Heart left ventricle (tissue), 16 donors: ENCODE measurements at regions not wholly inside any gene's neighbourhood (a gene's known extent, or its start where the extent isn't known, plus 50 kb on each side); places are given as distances from the start of the nearest gene placed in this dataset.

Experiments
- ATAC-seq, 4 donors: fragments of 200-7000 bp; cut with Tn5 transposase; one replicate each; pipeline ENCODE4 v1.9.1; 2020 to 2022; ENCODE audit warnings: moderate library complexity in 4 of 4, mild to moderate bottlenecking in 3 of 4, moderate number of reproducible peaks in 1 of 4
- DNase-seq, 5 donors: peaks; one replicate each; pipeline ENCODE4 v3.0.0-alpha.2; 2020
- H3K27ac ChIP-seq, 12 donors: fragments of 200-600 bp; sonication (generic) in 4 of 12; one replicate each; pipeline versions ENCODE4 v1.5.0 to v1.8.0; 2016 to 2022; ENCODE audit warnings: mild to moderate bottlenecking in 2 of 12
- H3K27me3 ChIP-seq, 9 donors: fragments of 200-600 bp; sonication (generic) in 2 of 9; one replicate each; pipeline versions ENCODE4 v1.5.1 to v1.8.0; 2016 to 2022; ENCODE audit warnings: mild to moderate bottlenecking in 3 of 9
- H3K36me3 ChIP-seq, 9 donors: fragments of 200-600 bp; sonication (generic) in 2 of 9; one replicate each; pipeline versions ENCODE4 v1.5.0 to v1.8.0; 2018 to 2022; ENCODE audit warnings: mild to moderate bottlenecking in 2 of 9
- H3K4me1 ChIP-seq, 12 donors: fragments of 200-600 bp; sonication (generic) in 4 of 12; one replicate each; pipeline versions ENCODE4 v1.5.0 to v1.8.0; 2016 to 2022; ENCODE audit warnings: mild to moderate bottlenecking in 3 of 12
- H3K4me3 ChIP-seq, 12 donors: fragments of 200-600 bp; sonication (generic) in 4 of 12; one replicate each; pipeline versions ENCODE4 v1.5.0 to v1.8.0; 2017 to 2022; ENCODE audit warnings: mild to moderate bottlenecking in 9 of 12, moderate library complexity in 4 of 12
- H3K9me3 ChIP-seq, 12 donors: fragments of 200-600 bp; sonication (generic) in 4 of 12; one replicate each; pipeline versions ENCODE4 v1.5.0 to v1.8.0; 2016 to 2022; ENCODE audit warnings: mild to moderate bottlenecking in 1 of 12
- POLR2A ChIP-seq, 2 donors: fragments of 450-650 bp; IDR thresholded peaks; one replicate each; pipeline ENCODE4 v1.6.1; 2017; ENCODE audit warnings: antibody characterized with exemption in 2 of 2, mild to moderate bottlenecking in 2 of 2, moderate library complexity in 2 of 2
- WGBS, 4 donors: extraction: QIAGEN DNeasy Blood & Tissue Kit in 2 of 4; methylation state at CpG; one replicate each; pipeline versions ENCODE4 v1.1.5 to v1.1.7; 2013 to 2018; 5-methylcytosine and 5-hydroxymethylcytosine counted together
- intact Hi-C, 10 donors: fragments of 100-400 bp; cut with DNase I; formaldehyde crosslinking; loops; one replicate each; pipeline versions ENCODE4 v1.11.1 to v1.14.2; 2022
- TF ChIP-seq, protein P1 (sequence below), 12 donors: fragments of 200-600 bp; sonication (generic) in 4 of 12; IDR thresholded peaks; one replicate each; pipeline versions ENCODE4 v1.5.0 to v1.8.0; 2018 to 2022; ENCODE audit warnings: antibody characterized with exemption in 12 of 12, mild to moderate bottlenecking in 5 of 12
- donor health status: ischemic (EF 13 %, LVEDD 7.1; RV severe dilation, severe dysfunction).
- donor health status: healthy with polysubstance abuse.
- donor health status: DM: no; HTN: yes; CAD: no.
- donor health status: DM: no; HTN: no; CAD: no.
- donor health status: ischemic (EF 25% LVEDD 6.9; RV normal size, moderate dysfunction).
- donor health status: ischemic (EF 25% LVEDD 5.7; RV mildly dilated, moderate dysfunction).
- donor health status: healthy.
- donor health status: DM: yes; HTN: yes; CAD: no.
- donor health status: ischemic (EF 35%, LVEDD 5.7; RV mildly dilated, moderate dysfunction).
- donor health status: nonischemic (EF 11% LVEDD 7.7; RV severe dilation, severe dysfunction).
- donor health status: DM: yes; HTN: yes; CAD: no.
- donor health status: PGD.
- donor health status: ischemic (EF 29% LVEDD 5.4; RV normal size, mild dysfunction).
- donor health status: nonischemic (EF 23%, LVEDD 6.1; RV moderate dilation, normal function).

DNA sequence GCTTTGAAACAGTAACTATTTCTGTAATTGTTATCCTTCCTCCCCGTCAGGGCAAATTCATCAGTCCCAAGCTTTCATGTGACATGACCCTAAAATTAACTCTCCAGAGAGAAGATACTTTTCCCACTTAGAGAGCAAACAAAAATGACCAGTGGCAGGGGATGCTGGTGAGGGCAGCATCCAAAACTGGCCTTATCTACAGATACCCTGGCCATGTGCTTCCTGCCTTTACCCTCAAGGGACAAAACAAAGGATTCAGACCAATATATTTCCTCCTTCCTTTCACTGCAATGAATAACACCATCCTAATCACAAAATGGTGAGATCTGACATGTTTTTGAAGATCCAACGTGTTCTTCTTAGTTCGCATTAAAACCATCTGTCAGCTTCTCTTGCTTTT lies 267.2 kb downstream of the MAN2A1 start:
- 31 to 39% (median 34%) methylated on average over 3 of the region's 3 CpGs for WGBS, 4 donors
- intact Hi-C loops: no loop called here
- ATAC-seq (no peak), DNase-seq (no peak)
- Histone ChIP-seq H3K36me3 (no peaks in the 10 kb centered on the region), H3K4me1 (peaks cover 0 to 7% (median 0%) of the 10 kb centered on the region in 12 donors), H3K9me3 (no peaks in the 10 kb centered on the region), H3K27ac (no peak overlapping the region), H3K27me3 (no peaks in the 10 kb centered on the region), H3K4me3 (no peak overlapping the region)
- TF ChIP-seq POLR2A (IDR thresholded peaks at IDR 0.05): no peak
- TF ChIP-seq, protein P1, sequence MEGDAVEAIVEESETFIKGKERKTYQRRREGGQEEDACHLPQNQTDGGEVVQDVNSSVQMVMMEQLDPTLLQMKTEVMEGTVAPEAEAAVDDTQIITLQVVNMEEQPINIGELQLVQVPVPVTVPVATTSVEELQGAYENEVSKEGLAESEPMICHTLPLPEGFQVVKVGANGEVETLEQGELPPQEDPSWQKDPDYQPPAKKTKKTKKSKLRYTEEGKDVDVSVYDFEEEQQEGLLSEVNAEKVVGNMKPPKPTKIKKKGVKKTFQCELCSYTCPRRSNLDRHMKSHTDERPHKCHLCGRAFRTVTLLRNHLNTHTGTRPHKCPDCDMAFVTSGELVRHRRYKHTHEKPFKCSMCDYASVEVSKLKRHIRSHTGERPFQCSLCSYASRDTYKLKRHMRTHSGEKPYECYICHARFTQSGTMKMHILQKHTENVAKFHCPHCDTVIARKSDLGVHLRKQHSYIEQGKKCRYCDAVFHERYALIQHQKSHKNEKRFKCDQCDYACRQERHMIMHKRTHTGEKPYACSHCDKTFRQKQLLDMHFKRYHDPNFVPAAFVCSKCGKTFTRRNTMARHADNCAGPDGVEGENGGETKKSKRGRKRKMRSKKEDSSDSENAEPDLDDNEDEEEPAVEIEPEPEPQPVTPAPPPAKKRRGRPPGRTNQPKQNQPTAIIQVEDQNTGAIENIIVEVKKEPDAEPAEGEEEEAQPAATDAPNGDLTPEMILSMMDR (IDR thresholded peaks at IDR 0.05): no peak

DNA sequence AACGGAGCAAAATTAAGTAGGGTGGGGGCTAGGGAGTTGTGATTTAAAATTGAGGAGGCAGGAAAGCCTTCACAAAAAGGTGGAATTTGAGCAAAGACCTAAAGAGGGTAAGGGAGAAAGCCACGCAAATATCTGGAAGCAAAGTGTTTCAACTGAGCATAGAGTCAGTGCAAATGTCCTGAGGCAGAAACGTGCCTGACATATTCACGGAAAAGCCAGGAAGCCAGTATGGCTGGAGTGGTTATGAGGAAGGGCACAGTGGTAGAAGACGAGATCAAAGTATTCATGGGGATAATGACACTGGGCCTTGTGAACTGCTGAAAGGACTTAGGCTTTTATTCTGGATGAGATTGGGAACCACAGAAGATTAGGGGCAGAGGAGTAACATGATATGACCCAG lies 268.4 kb downstream of the MAN2A1 start:
- H3K27me3 ChIP-seq: no peaks in the 10 kb centered on the region
- intact Hi-C loops: no loop called here
- no peaks in the 10 kb centered on the region for H3K9me3 ChIP-seq
- TF ChIP-seq, protein P1 (IDR thresholded peaks at IDR 0.05): no peak
- no peak for TF ChIP-seq POLR2A (IDR thresholded peaks at IDR 0.05)
- H3K36me3 ChIP-seq: no peaks in the 10 kb centered on the region
- 91 to 95% (median 94%) methylated on average over 5 of the region's 5 CpGs for WGBS, 4 donors
- no peak for DNase-seq
- H3K4me3 ChIP-seq: no peak overlapping the region
- no peak overlapping the region for H3K27ac ChIP-seq
- H3K4me1 ChIP-seq: peaks cover 0 to 12% (median 0%) of the 10 kb centered on the region in 12 donors
- ATAC-seq: no peak

DNA sequence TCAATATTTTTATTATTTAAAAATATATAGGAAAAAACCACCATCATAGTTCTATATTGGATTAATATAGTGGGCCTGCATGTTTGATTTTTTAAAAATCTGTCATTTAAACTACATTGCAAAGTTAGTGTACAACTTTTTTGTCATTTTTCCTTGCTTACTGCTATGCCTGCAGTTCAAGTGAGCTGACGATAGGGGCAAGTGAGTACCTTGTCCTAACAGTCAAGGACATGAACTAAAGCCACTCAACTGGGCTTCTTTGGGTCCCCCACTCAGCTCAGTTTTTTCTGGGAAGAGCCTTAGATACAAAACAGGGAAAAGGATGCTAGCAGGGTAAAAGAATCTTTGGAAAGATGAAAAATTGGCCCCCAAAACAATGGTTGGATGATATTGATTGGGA lies 269.9 kb downstream of the MAN2A1 start:
- intact Hi-C loops: no loop called here
- no peaks in the 10 kb centered on the region for H3K27me3 ChIP-seq
- no peak overlapping the region for H3K4me3 ChIP-seq
- H3K36me3 ChIP-seq: no peaks in the 10 kb centered on the region
- TF ChIP-seq, protein P1 (IDR thresholded peaks at IDR 0.05): no peak
- TF ChIP-seq POLR2A (IDR thresholded peaks at IDR 0.05): no peak
- H3K9me3 ChIP-seq: no peaks in the 10 kb centered on the region
- no peak for ATAC-seq
- peaks cover 0 to 18% (median 0%) of the 10 kb centered on the region in 12 donors for H3K4me1 ChIP-seq
- DNase-seq: no peak
- 77 to 84% (median 81%) methylated on average over 1 of the region's 1 CpG for WGBS, 4 donors
- H3K27ac ChIP-seq: no peak overlapping the region

DNA sequence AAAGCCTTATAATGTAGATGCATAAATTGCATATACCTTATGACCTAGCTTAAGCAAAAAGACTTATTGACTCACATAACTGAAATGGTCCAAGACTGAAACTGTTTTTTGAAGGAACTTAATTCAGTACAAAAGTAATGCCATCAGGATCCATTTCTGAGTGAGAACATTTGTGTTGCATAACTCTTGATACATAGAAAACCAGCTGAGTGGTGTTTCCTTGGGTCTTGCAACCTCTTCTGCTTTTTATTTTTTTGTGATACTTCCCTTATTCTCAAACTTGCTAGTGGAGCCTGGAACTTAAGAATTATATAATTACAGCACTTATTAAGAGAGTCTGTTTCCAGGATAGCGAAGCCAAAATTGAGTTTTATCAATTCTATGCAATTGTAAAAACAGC lies 272.0 kb downstream of the MAN2A1 start:
- DNase-seq: no peak
- Histone ChIP-seq H3K36me3 (no peaks in the 10 kb centered on the region), H3K4me1 (peaks cover 0 to 18% (median 0%) of the 10 kb centered on the region in 12 donors), H3K27ac (peak overlapping the region in 2 of 12 donors; percentile 3 to 74), H3K9me3 (no peaks in the 10 kb centered on the region), H3K4me3 (no peak overlapping the region), H3K27me3 (no peaks in the 10 kb centered on the region)
- 84 to 96% (median 89%) methylated on average over 1 of the region's 1 CpG for WGBS, 4 donors
- peak in 1 of 4 donors; percentile 54 for ATAC-seq
- intact Hi-C loops: no loop called here
- TF ChIP-seq, protein P1 (IDR thresholded peaks at IDR 0.05): no peak
- no peak for TF ChIP-seq POLR2A (IDR thresholded peaks at IDR 0.05)
